OCI-LY1 (cell line): ENCODE measurements at regions not wholly inside any gene's neighbourhood (a gene's known extent, or its start where the extent isn't known, plus 50 kb on each side); places are given as distances from the start of the nearest gene placed in this dataset.

ENCODE experiments used
- H2AFZ ChIP-seq: fragments of 200-600 bp; sonication (generic), shearing (Covaris generic); 2 replicates; pipeline ENCODE4 v1.6.0; 2014; ENCODE audit warnings: antibody characterized with exemption, mild to moderate bottlenecking, low read length
- H3F3A ChIP-seq: fragments of 200-600 bp; sonication (generic), shearing (Covaris generic); 2 replicates; pipeline ENCODE4 v1.6.0; 2014; ENCODE audit warnings: mild to moderate bottlenecking, antibody characterized with exemption, low read length, moderate library complexity; ENCODE audit not compliant: insufficient read depth
- H3K27ac ChIP-seq: fragments of 200-600 bp; sonication (generic); 2 replicates; pipeline ENCODE4 v1.5.1; 2014; ENCODE audit warnings: low read length, mixed run types, mild to moderate bottlenecking, low read depth; ENCODE audit not compliant: poor library complexity, severe bottlenecking
- H3K27me3 ChIP-seq: fragments of 200-600 bp; sonication (generic); 2 replicates; pipeline ENCODE4 v1.6.0; 2014; ENCODE audit warnings: antibody characterized with exemption, mild to moderate bottlenecking, low read length, moderate library complexity; ENCODE audit not compliant: insufficient read depth
- H3K36me3 ChIP-seq: fragments of 200-600 bp; sonication (generic); 2 replicates; pipeline ENCODE4 v1.6.1; 2014; ENCODE audit warnings: mild to moderate bottlenecking, antibody characterized with exemption, low read length, moderate library complexity, mixed read lengths; ENCODE audit not compliant: insufficient read depth
- H3K4me1 ChIP-seq: fragments of 200-600 bp; sonication (generic); 2 replicates; pipeline ENCODE4 v1.5.1; 2014; ENCODE audit warnings: mild to moderate bottlenecking, low read length, moderate library complexity; ENCODE audit not compliant: insufficient read depth, severe bottlenecking
- H3K4me2 ChIP-seq: fragments of 200-600 bp; sonication (generic), shearing (Covaris generic); 2 replicates; pipeline ENCODE4 v1.6.1; 2014; ENCODE audit warnings: low read length
- H3K4me3 ChIP-seq: fragments of 200-600 bp; sonication (generic); 2 replicates; pipeline ENCODE4 v1.5.1; 2014; ENCODE audit warnings: low read length, low read depth, mild to moderate bottlenecking, mixed read lengths; ENCODE audit not compliant: poor library complexity, severe bottlenecking
- H3K79me2 ChIP-seq: fragments of 200-600 bp; shearing (Covaris generic); 2 replicates; pipeline ENCODE4 v1.6.1; 2016; ENCODE audit warnings: mixed run types, low read length, mixed read lengths; ENCODE audit not compliant: insufficient read depth
- H3K9ac ChIP-seq: fragments of 200-600 bp; sonication (generic), shearing (Covaris generic); 2 replicates; pipeline ENCODE4 v1.6.1; 2014; ENCODE audit warnings: mild to moderate bottlenecking, low read length, mixed read lengths
- H3K9me2 ChIP-seq: fragments of 200-600 bp; sonication (generic), shearing (Covaris generic); 2 replicates; pipeline ENCODE4 v1.6.1; 2014; ENCODE audit warnings: low read depth, mild to moderate bottlenecking, low read length, mixed read lengths
- H3K9me3 ChIP-seq: fragments of 200-600 bp; shearing (Covaris generic); 2 replicates; pipeline ENCODE4 v1.6.1; 2014; ENCODE audit warnings: low read length, mixed read lengths
- H4K20me1 ChIP-seq: fragments of 200-600 bp; sonication (generic), shearing (Covaris generic); 2 replicates; pipeline ENCODE4 v1.6.0; 2016; ENCODE audit warnings: mild to moderate bottlenecking, low read length; ENCODE audit not compliant: insufficient read depth
- CTCF ChIP-seq: fragments of 200-600 bp; sonication (generic), shearing (Covaris generic); IDR thresholded peaks from 2 replicates; pipeline ENCODE4 v1.5.1; 2017; ENCODE audit warnings: mild to moderate bottlenecking, antibody characterized with exemption, low read length, moderate library complexity, mixed read lengths
- EZH2 ChIP-seq: fragments of 200-600 bp; sonication (generic), shearing (Covaris generic); IDR thresholded peaks from 2 replicates; pipeline ENCODE4 v1.8.0; 2017; ENCODE audit warnings: borderline replicate concordance, mixed run types, mild to moderate bottlenecking, antibody characterized with exemption, low read length, moderate library complexity, mixed read lengths

GRCh38 chr6:90656325-90656724, 69.5 kb upstream of the MAP3K7 start:
- H2AFZ ChIP-seq: no peak overlapping the region
- H3K27ac ChIP-seq: no peak overlapping the region
- no peak overlapping the region for H3K4me2 ChIP-seq

DNA sequence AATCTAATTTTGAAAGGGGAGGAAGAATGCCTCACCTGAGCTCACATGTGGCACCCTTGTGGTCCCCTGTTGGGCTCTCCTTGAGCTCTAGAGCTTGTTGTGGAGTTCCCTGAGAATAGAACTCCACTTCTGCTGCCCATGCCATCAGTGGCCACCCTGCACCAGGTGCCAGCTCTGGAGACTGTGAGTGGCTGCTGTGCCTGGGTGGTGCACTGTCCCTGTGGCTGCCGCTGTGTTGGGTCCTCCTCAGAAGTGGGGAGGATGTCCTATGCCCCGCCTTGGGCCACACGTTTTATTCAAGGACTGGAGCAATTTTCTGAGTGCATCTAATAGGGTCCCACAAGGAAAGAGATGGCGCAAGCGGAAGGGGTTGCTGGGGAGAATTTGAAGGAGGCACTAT, 67.9 kb upstream of the MAP3K7 start:
- Histone ChIP-seq H3F3A (no peaks in the 10 kb centered on the region), H3K4me2 (no peak overlapping the region), H3K79me2 (no peaks in the 10 kb centered on the region), H2AFZ (no peak overlapping the region), H3K4me1 (no peaks in the 10 kb centered on the region), H3K9me3 (no peaks in the 10 kb centered on the region), H3K9ac (no peak overlapping the region), H3K27ac (no peak overlapping the region), H3K36me3 (no peaks in the 10 kb centered on the region), H4K20me1 (no peaks in the 10 kb centered on the region), H3K4me3 (no peak overlapping the region), H3K27me3 (no peaks in the 10 kb centered on the region), H3K9me2 (no peaks in the 10 kb centered on the region)
- TF ChIP-seq CTCF (no peak), EZH2 (no peak)

More at GRCh38 chr6:90656325-90656724, 69.5 kb upstream of the MAP3K7 start:
- no peak overlapping the region for H3K4me3 ChIP-seq
- no peaks in the 10 kb centered on the region for H3K9me2 ChIP-seq
- no peaks in the 10 kb centered on the region for H3K36me3 ChIP-seq
- TF ChIP-seq EZH2: no peak
- no peak for TF ChIP-seq CTCF
- H3K9ac ChIP-seq: no peak overlapping the region
- no peaks in the 10 kb centered on the region for H3K4me1 ChIP-seq
- H3K79me2 ChIP-seq: no peaks in the 10 kb centered on the region
- H4K20me1 ChIP-seq: no peaks in the 10 kb centered on the region
- H3K9me3 ChIP-seq: no peaks in the 10 kb centered on the region
- no peaks in the 10 kb centered on the region for H3K27me3 ChIP-seq
- no peaks in the 10 kb centered on the region for H3F3A ChIP-seq

DNA sequence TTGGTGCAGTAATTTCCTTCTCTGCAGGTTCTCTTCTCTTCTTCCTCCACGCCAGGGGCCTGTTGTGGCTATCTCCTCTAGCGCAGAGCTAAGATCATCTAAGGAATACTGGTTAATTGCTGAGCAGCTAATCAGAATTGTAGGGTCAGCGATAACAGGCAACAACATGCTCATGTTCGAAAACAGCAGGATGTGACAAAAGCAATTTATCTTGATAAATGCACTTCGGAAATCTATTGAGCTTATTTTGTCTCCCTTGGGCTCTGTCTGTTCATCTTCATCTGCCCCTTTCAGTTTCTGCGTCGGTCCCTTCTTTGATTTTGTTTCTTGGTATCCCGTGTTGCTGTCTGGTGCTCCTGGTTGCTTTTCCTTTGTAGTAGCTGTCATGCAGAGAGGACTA, 67.3 kb upstream of the MAP3K7 start:
- Histone ChIP-seq H3K9me2 (no peaks in the 10 kb centered on the region), H4K20me1 (no peaks in the 10 kb centered on the region), H3K9me3 (no peaks in the 10 kb centered on the region), H3K79me2 (no peaks in the 10 kb centered on the region), H2AFZ (no peak overlapping the region), H3K4me3 (no peak overlapping the region), H3K9ac (no peak overlapping the region), H3K36me3 (no peaks in the 10 kb centered on the region), H3K4me1 (no peaks in the 10 kb centered on the region), H3K27me3 (no peaks in the 10 kb centered on the region), H3K4me2 (no peak overlapping the region), H3F3A (no peaks in the 10 kb centered on the region), H3K27ac (no peak overlapping the region)
- no peak for TF ChIP-seq CTCF
- no peak for TF ChIP-seq EZH2
